Fibroblast of lung (primary cell): ENCODE measurements at regions not wholly inside any gene's neighbourhood (a gene's known extent, or its start where the extent isn't known, plus 50 kb on each side); places are given as distances from the start of the nearest gene placed in this dataset.

Source experiments
- DNase-seq, 2 donors: peaks; one replicate each; pipeline versions ENCODE4 v3.0.0 to v3.0.0-alpha.2; 2010; ENCODE audit warnings: low read depth in 2 of 2
- H2AFZ ChIP-seq: 2 replicates; pipeline ENCODE4 v1.5.1; 2012; ENCODE audit warnings: low read length, control low read depth, inconsistent platforms
- H3K27ac ChIP-seq: 2 replicates; pipeline ENCODE4 v1.5.1; 2011; ENCODE audit warnings: low read length, control low read depth; ENCODE audit not compliant: insufficient read depth
- H3K27me3 ChIP-seq: 2 replicates; pipeline ENCODE4 v1.5.1; 2011; ENCODE audit warnings: mild to moderate bottlenecking, low read length; ENCODE audit not compliant: control insufficient read depth, insufficient read depth
- H3K36me3 ChIP-seq: 2 replicates; pipeline ENCODE4 v1.5.1; 2011; ENCODE audit warnings: low read length; ENCODE audit not compliant: control insufficient read depth, insufficient read depth
- H3K4me1 ChIP-seq: 2 replicates; pipeline ENCODE4 v1.5.1; 2011; ENCODE audit warnings: low read length; ENCODE audit not compliant: control insufficient read depth, insufficient read depth; ENCODE audit errors: extremely low read depth
- H3K4me2 ChIP-seq: 2 replicates; pipeline ENCODE4 v1.5.1; 2011; ENCODE audit warnings: low read length, control low read depth; ENCODE audit not compliant: insufficient read depth; ENCODE audit errors: extremely low read depth
- H3K4me3 ChIP-seq, 4 experiments: fragments of 200-600 bp in 1 of 4; sonication (generic) in 1 of 4; replicated peaks in 1 of 4; 2 replicates each; pipeline ENCODE4 v1.5.1; 2011 to 2016; ENCODE audit warnings: low read length in 4 of 4, low read depth in 3 of 4, mild to moderate bottlenecking in 3 of 4, control low read depth in 2 of 4, inconsistent platforms in 1 of 4, mixed read lengths in 1 of 4; ENCODE audit not compliant: insufficient read depth in 1 of 4; ENCODE audit errors: control extremely low read depth in 1 of 4
- H3K79me2 ChIP-seq: 2 replicates; pipeline ENCODE4 v1.5.1; 2012; ENCODE audit warnings: mild to moderate bottlenecking, low read length, inconsistent platforms; ENCODE audit not compliant: control insufficient read depth, insufficient read depth
- H3K9ac ChIP-seq: 2 replicates; pipeline ENCODE4 v1.5.1; 2011; ENCODE audit warnings: mild to moderate bottlenecking, low read length, control low read depth; ENCODE audit not compliant: insufficient read depth
- H3K9me3 ChIP-seq: 2 replicates; pipeline ENCODE4 v1.5.1; 2012; ENCODE audit warnings: low read depth, low read length; ENCODE audit not compliant: control insufficient read depth, insufficient read depth
- H4K20me1 ChIP-seq: 2 replicates; pipeline ENCODE4 v1.5.1; 2011; ENCODE audit warnings: low read length; ENCODE audit not compliant: control insufficient read depth, insufficient read depth; ENCODE audit errors: extremely low read depth
- EZH2 ChIP-seq: IDR thresholded peaks from 2 replicates; pipeline ENCODE4 v1.5.1; 2012; ENCODE audit warnings: low read length, control low read depth, mild to moderate bottlenecking; ENCODE audit errors: missing control alignments
- TF ChIP-seq, protein P1 (sequence below), 2 donors: IDR thresholded peaks in 1 of 2; conservative IDR thresholded peaks in 1 of 2; 1 replicate in 1 of 2; 2 replicates in 1 of 2; pipeline ENCODE4 v1.5.1; 2011 to 2012; ENCODE audit warnings: low read length in 2 of 2, control low read depth in 1 of 2, inconsistent platforms in 1 of 2, low read depth in 1 of 2, mild to moderate bottlenecking in 1 of 2

DNA sequence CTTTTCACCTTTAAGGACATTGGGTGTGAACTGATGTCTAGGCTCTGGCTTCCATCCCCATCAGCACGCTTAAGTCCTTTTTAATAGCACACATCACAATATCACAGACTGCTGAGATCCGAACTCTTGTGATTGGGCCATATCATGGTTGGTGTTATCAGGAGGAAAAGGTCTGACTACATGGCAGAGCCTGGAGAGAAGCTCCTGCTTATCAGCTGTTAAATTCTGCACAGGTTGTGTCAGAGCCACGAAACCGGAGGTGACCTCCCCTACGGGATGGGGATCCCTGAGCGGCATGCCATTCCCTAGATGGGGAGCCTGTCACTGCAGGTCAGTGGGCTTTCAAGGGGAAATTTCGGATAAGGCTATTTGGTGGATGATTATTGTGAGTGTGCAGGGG lies 182.4 kb downstream of the INHBA start:
- Histone ChIP-seq H3K4me2 (no peak overlapping the region), H3K27me3 (peaks cover 3% of the 10 kb centered on the region), H3K9ac (no peak overlapping the region), H3K36me3 (no peaks in the 10 kb centered on the region), H3K9me3 (no peaks in the 10 kb centered on the region), H3K4me1 (no peaks in the 10 kb centered on the region), H3K79me2 (no peaks in the 10 kb centered on the region), H3K4me3 (no peak overlapping the region), H2AFZ (no peak overlapping the region), H3K27ac (no peak overlapping the region), H4K20me1 (no peaks in the 10 kb centered on the region)
- TF ChIP-seq, protein P1, sequence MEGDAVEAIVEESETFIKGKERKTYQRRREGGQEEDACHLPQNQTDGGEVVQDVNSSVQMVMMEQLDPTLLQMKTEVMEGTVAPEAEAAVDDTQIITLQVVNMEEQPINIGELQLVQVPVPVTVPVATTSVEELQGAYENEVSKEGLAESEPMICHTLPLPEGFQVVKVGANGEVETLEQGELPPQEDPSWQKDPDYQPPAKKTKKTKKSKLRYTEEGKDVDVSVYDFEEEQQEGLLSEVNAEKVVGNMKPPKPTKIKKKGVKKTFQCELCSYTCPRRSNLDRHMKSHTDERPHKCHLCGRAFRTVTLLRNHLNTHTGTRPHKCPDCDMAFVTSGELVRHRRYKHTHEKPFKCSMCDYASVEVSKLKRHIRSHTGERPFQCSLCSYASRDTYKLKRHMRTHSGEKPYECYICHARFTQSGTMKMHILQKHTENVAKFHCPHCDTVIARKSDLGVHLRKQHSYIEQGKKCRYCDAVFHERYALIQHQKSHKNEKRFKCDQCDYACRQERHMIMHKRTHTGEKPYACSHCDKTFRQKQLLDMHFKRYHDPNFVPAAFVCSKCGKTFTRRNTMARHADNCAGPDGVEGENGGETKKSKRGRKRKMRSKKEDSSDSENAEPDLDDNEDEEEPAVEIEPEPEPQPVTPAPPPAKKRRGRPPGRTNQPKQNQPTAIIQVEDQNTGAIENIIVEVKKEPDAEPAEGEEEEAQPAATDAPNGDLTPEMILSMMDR (conservative IDR thresholded peaks at IDR 0.05 in 1 of 2, IDR thresholded peaks at IDR 0.05 in 1 of 2; ENCODE audit: low read depth in 1 of 2, low read length in 2 of 2), result no peak
- no peak for TF ChIP-seq EZH2
- no peak for DNase-seq

DNA sequence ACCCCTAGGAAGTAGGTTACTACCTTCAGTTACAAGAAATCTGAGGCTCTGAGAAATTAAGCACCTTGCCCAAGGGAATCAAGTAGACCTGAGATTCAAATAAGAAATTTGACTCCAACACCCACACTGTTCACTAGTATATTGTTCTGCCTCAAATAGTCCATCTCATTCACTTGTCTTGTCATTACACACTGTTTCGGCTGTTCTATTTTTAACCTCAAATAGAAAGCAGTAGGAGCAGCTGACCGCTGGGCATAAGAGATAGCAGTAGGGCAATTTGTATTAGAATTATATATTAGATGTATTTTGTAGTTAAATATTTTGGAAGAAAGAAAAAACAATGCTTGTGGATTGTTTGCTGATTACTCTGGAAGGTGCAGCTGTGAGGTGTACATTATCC lies 185.1 kb downstream of the INHBA start:
- Histone ChIP-seq H3K9me3 (no peaks in the 10 kb centered on the region), H3K79me2 (no peaks in the 10 kb centered on the region), H3K36me3 (no peaks in the 10 kb centered on the region), H4K20me1 (no peaks in the 10 kb centered on the region), H3K4me2 (no peak overlapping the region), H3K9ac (no peak overlapping the region), H3K27me3 (peaks cover 2% of the 10 kb centered on the region), H3K4me3 (no peak overlapping the region), H2AFZ (no peak overlapping the region), H3K4me1 (no peaks in the 10 kb centered on the region), H3K27ac (no peak overlapping the region)
- no peak for TF ChIP-seq EZH2
- TF ChIP-seq, protein P1 (conservative IDR thresholded peaks at IDR 0.05 in 1 of 2, IDR thresholded peaks at IDR 0.05 in 1 of 2; ENCODE audit: low read depth in 1 of 2, low read length in 2 of 2), result no peak
- DNase-seq, result no peak

DNA sequence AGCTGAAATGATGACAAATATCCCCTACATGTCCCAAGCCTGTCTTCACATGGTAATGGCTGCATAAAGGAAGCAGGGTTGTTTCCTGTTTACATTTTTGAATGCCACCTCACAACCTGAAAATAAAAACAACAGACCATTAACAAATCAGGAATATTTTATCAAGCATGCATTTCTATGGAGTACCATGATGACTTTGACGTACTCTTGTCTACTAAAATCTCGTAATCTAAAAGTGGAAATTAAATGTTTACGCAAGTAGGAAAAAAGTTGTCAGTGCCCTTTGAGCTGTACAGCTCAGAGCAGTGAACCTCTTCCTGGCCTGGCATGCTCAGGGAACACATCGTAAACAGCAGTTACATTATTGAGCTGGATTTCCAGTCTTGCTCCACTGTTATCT lies 194.1 kb downstream of the INHBA start:
- Histone ChIP-seq H3K36me3 (no peaks in the 10 kb centered on the region), H3K4me2 (no peak overlapping the region), H3K9me3 (no peaks in the 10 kb centered on the region), H4K20me1 (no peaks in the 10 kb centered on the region), H3K4me1 (no peaks in the 10 kb centered on the region), H3K27ac (no peak overlapping the region), H3K79me2 (no peaks in the 10 kb centered on the region), H2AFZ (no peak overlapping the region), H3K9ac (no peak overlapping the region), H3K27me3 (no peaks in the 10 kb centered on the region), H3K4me3 (no peak overlapping the region)
- TF ChIP-seq, protein P1 (conservative IDR thresholded peaks at IDR 0.05 in 1 of 2, IDR thresholded peaks at IDR 0.05 in 1 of 2; ENCODE audit: low read depth in 1 of 2, low read length in 2 of 2), result no peak
- no peak for TF ChIP-seq EZH2
- DNase-seq, result no peak
